IMR-90 (cell line): ENCODE measurements at regions not wholly inside any gene's neighbourhood (a gene's known extent, or its start where the extent isn't known, plus 50 kb on each side); places are given as distances from the start of the nearest gene placed in this dataset.

Source experiments
- ATAC-seq: fragments of 200-7000 bp; cut with Tn5 transposase; 2 replicates; pipeline ENCODE4 v1.9.1; 2020; ENCODE audit warnings: low read depth, mild to moderate bottlenecking, moderate library complexity
- BruUV-seq: library from RNA; stranded (reverse); fragments of 400-500 nt; replicated peaks from 2 replicates; lab custom pipeline; 2021; lab: Mats Ljungman, UMichigan
- CTCF ChIA-PET: fragments of 300-600 bp; formaldehyde crosslinking; extraction: SDS; loops from one replicate; lab custom pipeline; 2021; ENCODE audit warnings: antibody characterized with exemption; lab: Yijun Ruan, JAX
- POLR2A ChIA-PET: fragments of 300-600 bp; sonication (Branson Sonifier 250); formaldehyde crosslinking; loops from one replicate; lab custom pipeline; 2022; ENCODE audit warnings: antibody characterized with exemption; ENCODE audit not compliant: unreplicated experiment; lab: Charles Lee
- DNase-seq: peaks from one replicate; pipeline ENCODE4 v3.0.0; 2013
- H2AFZ ChIP-seq: replicated peaks from 2 replicates; pipeline ENCODE3; 2013; ENCODE audit warnings: low read length, mild to moderate bottlenecking; ENCODE audit not compliant: poor library complexity
- H2AK5ac ChIP-seq: 2 replicates; pipeline ENCODE4 v1.6.1; 2013; ENCODE audit warnings: low read depth, low read length, inconsistent platforms
- H2AK9ac ChIP-seq: replicated peaks from 2 replicates; pipeline ENCODE3; 2013; ENCODE audit warnings: mild to moderate bottlenecking, low read depth, low read length, moderate library complexity; ENCODE audit not compliant: poor library complexity
- H2BK120ac ChIP-seq: 2 replicates; pipeline ENCODE4 v1.6.1; 2013; ENCODE audit warnings: low read depth, low read length, inconsistent platforms
- H2BK15ac ChIP-seq: 3 replicates; pipeline ENCODE4 v1.6.1; 2013; ENCODE audit warnings: low read depth, low read length, inconsistent platforms
- H2BK20ac ChIP-seq: 2 replicates; pipeline ENCODE4 v1.6.1; 2013; ENCODE audit warnings: low read depth, mild to moderate bottlenecking, inconsistent platforms, low read length, moderate library complexity
- H2BK5ac ChIP-seq: 2 replicates; pipeline ENCODE4 v1.6.1; 2013; ENCODE audit warnings: mild to moderate bottlenecking, low read depth, low read length, inconsistent platforms; ENCODE audit not compliant: poor library complexity, severe bottlenecking
- H3K14ac ChIP-seq: replicated peaks from 2 replicates; pipeline ENCODE4 v1.6.1; 2013; ENCODE audit warnings: low read depth, low read length, inconsistent platforms
- H3K18ac ChIP-seq: 2 replicates; pipeline ENCODE4 v1.6.1; 2013; ENCODE audit warnings: low read depth, low read length, control low read depth
- H3K23ac ChIP-seq: 2 replicates; pipeline ENCODE4 v1.6.1; 2013; ENCODE audit warnings: low read depth, low read length, inconsistent platforms
- H3K27ac ChIP-seq: 2 replicates; pipeline ENCODE4 v1.5.1; 2013; ENCODE audit warnings: mild to moderate bottlenecking, control low read depth, low read length; ENCODE audit not compliant: insufficient read depth
- H3K27me3 ChIP-seq: 2 replicates; pipeline ENCODE4 v1.6.1; 2013; ENCODE audit warnings: low read length; ENCODE audit not compliant: control insufficient read depth, insufficient read depth
- H3K36me3 ChIP-seq: 2 replicates; pipeline ENCODE4 v1.6.1; 2013; ENCODE audit warnings: low read length, mixed read lengths; ENCODE audit not compliant: control insufficient read depth, insufficient read depth
- H3K4ac ChIP-seq: 2 replicates; pipeline ENCODE4 v1.6.1; 2013; ENCODE audit warnings: low read depth, low read length, inconsistent platforms
- H3K4me1 ChIP-seq: 2 replicates; pipeline ENCODE4 v1.6.1; 2013; ENCODE audit warnings: low read length, mixed read lengths; ENCODE audit not compliant: control insufficient read depth, insufficient read depth
- H3K4me2 ChIP-seq: 2 replicates; pipeline ENCODE4 v1.6.1; 2013; ENCODE audit warnings: low read depth, mild to moderate bottlenecking, control low read depth, low read length, moderate library complexity
- H3K4me3 ChIP-seq: 2 replicates; pipeline ENCODE4 v1.5.1; 2013; ENCODE audit warnings: low read depth, mild to moderate bottlenecking, control low read depth, low read length, moderate library complexity; ENCODE audit not compliant: insufficient read depth
- H3K56ac ChIP-seq: 2 replicates; pipeline ENCODE4 v1.6.1; 2013; ENCODE audit warnings: low read length, inconsistent platforms; ENCODE audit not compliant: insufficient read depth; ENCODE audit errors: extremely low read depth
- H3K79me1 ChIP-seq, 2 experiments: 2 replicates each; pipeline ENCODE4 v1.6.1; 2013; ENCODE audit warnings: low read length in 2 of 2, inconsistent platforms in 1 of 2, low read depth in 1 of 2
- H3K9ac ChIP-seq: 2 replicates; pipeline ENCODE4 v1.6.1; 2013; ENCODE audit warnings: low read depth, low read length, control low read depth
- H3K9me1 ChIP-seq: 2 replicates; pipeline ENCODE4 v1.6.1; 2013; ENCODE audit warnings: low read length, inconsistent platforms; ENCODE audit not compliant: insufficient read depth
- H3K9me3 ChIP-seq: 2 replicates; pipeline ENCODE4 v1.6.1; 2013; ENCODE audit warnings: low read length; ENCODE audit not compliant: control insufficient read depth, insufficient read depth
- H4K20me1 ChIP-seq: 2 replicates; pipeline ENCODE4 v1.6.1; 2013; ENCODE audit warnings: low read length, inconsistent platforms; ENCODE audit not compliant: insufficient read depth
- H4K5ac ChIP-seq: 2 replicates; pipeline ENCODE4 v1.6.1; 2013; ENCODE audit warnings: mild to moderate bottlenecking, low read depth, low read length, control low read depth
- H4K8ac ChIP-seq, 2 experiments: 2 replicates each; pipeline ENCODE4 v1.6.1; 2013; ENCODE audit warnings: low read depth in 2 of 2, low read length in 2 of 2, control low read depth in 1 of 2, inconsistent platforms in 1 of 2
- H4K91ac ChIP-seq: 2 replicates; pipeline ENCODE4 v1.6.1; 2013; ENCODE audit warnings: low read depth, low read length, inconsistent platforms; ENCODE audit not compliant: insufficient read depth
- BHLHE40 ChIP-seq: fragments of 150-350 bp; IDR thresholded peaks from 2 replicates; pipeline ENCODE4 v1.6.1; 2016; ENCODE audit warnings: mild to moderate bottlenecking, low read depth, low read length
- CEBPB ChIP-seq: IDR thresholded peaks from 2 replicates; pipeline ENCODE4 v1.6.1; 2012; ENCODE audit warnings: low read depth, low read length, improper control_type of control experiment
- CHD1 ChIP-seq: IDR thresholded peaks from 2 replicates; pipeline ENCODE4 v1.6.1; 2012; ENCODE audit warnings: low read depth, low read length, improper control_type of control experiment
- FOS ChIP-seq: fragments of 150-350 bp; IDR thresholded peaks from 2 replicates; pipeline ENCODE4 v1.6.1; 2016; ENCODE audit warnings: low read depth, low read length
- MAFK ChIP-seq: IDR thresholded peaks from 2 replicates; pipeline ENCODE4 v1.6.1; 2012; ENCODE audit warnings: low read depth, low read length, improper control_type of control experiment
- MAZ ChIP-seq: IDR thresholded peaks from 2 replicates; pipeline ENCODE4 v1.6.1; 2012; ENCODE audit warnings: low read depth, mild to moderate bottlenecking, low read length, improper control_type of control experiment, moderate library complexity, borderline replicate concordance
- MXI1 ChIP-seq: IDR thresholded peaks from 2 replicates; pipeline ENCODE4 v1.6.1; 2012; ENCODE audit warnings: low read depth, mild to moderate bottlenecking, low read length, moderate library complexity, borderline replicate concordance
- NFE2L2 ChIP-seq: fragments of 150-350 bp; IDR thresholded peaks from 2 replicates; pipeline ENCODE4 v1.6.1; 2016; ENCODE audit warnings: low read depth, mild to moderate bottlenecking, low read length
- POLR2A ChIP-seq: IDR thresholded peaks from 2 replicates; pipeline ENCODE4 v1.6.1; 2012; ENCODE audit warnings: mild to moderate bottlenecking, low read depth, low read length
- RAD21 ChIP-seq: IDR thresholded peaks from 2 replicates; pipeline ENCODE4 v1.6.1; 2012; ENCODE audit warnings: low read length, improper control_type of control experiment
- RCOR1 ChIP-seq: IDR thresholded peaks from 2 replicates; pipeline ENCODE4 v1.6.1; 2012; ENCODE audit warnings: mild to moderate bottlenecking, low read length, improper control_type of control experiment; ENCODE audit not compliant: insufficient replicate concordance
- RFX5 ChIP-seq: IDR thresholded peaks from 2 replicates; pipeline ENCODE4 v1.8.0; 2012; ENCODE audit warnings: low read depth, mild to moderate bottlenecking, low read length, moderate library complexity
- SMC3 ChIP-seq: fragments of 150-350 bp; IDR thresholded peaks from 2 replicates; pipeline ENCODE4 v1.6.1; 2016; ENCODE audit warnings: low read depth, mild to moderate bottlenecking, antibody characterized with exemption, low read length, moderate library complexity
- WGBS, 2 experiments: methylation state at CpG; one replicate each; pipeline versions ENCODE4 v1.1.5 to v1.1.7; 2013; ENCODE audit warnings: missing lambda C conversion rate in 2 of 2; ENCODE audit not compliant: insufficient read length in 1 of 2; ENCODE audit errors: extremely low coverage in 2 of 2; 5-methylcytosine and 5-hydroxymethylcytosine counted together
- dilution Hi-C: fragments of 300-500 bp; cut with HindIII; formaldehyde crosslinking; loops from one replicate; pipeline ENCODE4 v1.14.3; 2018; ENCODE audit warnings: low sequenced_read_pairs; ENCODE audit not compliant: unreplicated experiment
- in situ Hi-C: fragments of 300-500 bp; cut with MboI; formaldehyde crosslinking; loops from 3 replicates; pipeline ENCODE4 v1.14.3; 2019; ENCODE audit warnings: low sequenced_read_pairs, inconsistent platforms, mixed read lengths
- intact Hi-C: fragments of 100-400 bp; cut with micrococcal nuclease; formaldehyde crosslinking; loops from 2 replicates; pipeline ENCODE4 v1.10.0; 2022
- TF ChIP-seq, protein P1 (sequence below): fragments of 150-350 bp; IDR thresholded peaks from 2 replicates; pipeline ENCODE4 v1.6.1; 2016; ENCODE audit warnings: low read depth, mild to moderate bottlenecking, low read length, moderate library complexity, borderline replicate concordance
- TF ChIP-seq, protein P2 (sequence below): fragments of 150-350 bp; IDR thresholded peaks from 2 replicates; pipeline ENCODE4 v1.6.1; 2017; ENCODE audit warnings: mild to moderate bottlenecking, antibody characterized with exemption, low read length, low read depth

GRCh38 chr10:128764190-128764589 is 638.0 kb upstream of the MKI67 start:
- no peak overlapping the region for H2BK120ac ChIP-seq
- H3K14ac ChIP-seq: no peak overlapping the region
- no peak overlapping the region for H3K4ac ChIP-seq
- intact Hi-C loops (no loop called here), in situ Hi-C loops (no loop called here), dilution Hi-C loops (no loop called here)
- no TSS peak for BruUV-seq
- no peak overlapping the region for H2BK20ac ChIP-seq
- no peak overlapping the region for H2BK15ac ChIP-seq
- no peak overlapping the region for H3K4me2 ChIP-seq
- ChIA-PET POLR2A (no interaction called here), CTCF (no interaction called here)
- no peak overlapping the region for H3K18ac ChIP-seq
- no peaks in the 10 kb centered on the region for H3K79me1 ChIP-seq
- H4K5ac ChIP-seq: no peak overlapping the region
- no peaks in the 10 kb centered on the region for H3K36me3 ChIP-seq
- H2AK5ac ChIP-seq: no peak overlapping the region
- H4K8ac ChIP-seq: no peak overlapping the region
- H3K27me3 ChIP-seq: no peaks in the 10 kb centered on the region
- peaks cover 38% of the 10 kb centered on the region for H3K9me3 ChIP-seq
- no peaks in the 10 kb centered on the region for H4K20me1 ChIP-seq
- 40% methylated on average over 4 of the region's 11 CpGs; no CpG with 5 or more reads in 1 of the 2 experiments for WGBS, 2 experiments
- no peak overlapping the region for H3K4me3 ChIP-seq
- H3K27ac ChIP-seq: no peak overlapping the region
- H4K91ac ChIP-seq: no peak overlapping the region
- H3K23ac ChIP-seq: no peak overlapping the region
- DNase-seq (no peak), ATAC-seq (no peak)
- no peak overlapping the region for H3K9ac ChIP-seq
- H3K9me1 ChIP-seq: no peaks in the 10 kb centered on the region
- TF ChIP-seq MXI1 (no peak), RAD21 (no peak), RCOR1 (no peak), BHLHE40 (no peak), MAFK (no peak), NFE2L2 (no peak), FOS (no peak), CHD1 (no peak), MAZ (no peak), SMC3 (no peak), RFX5 (no peak), POLR2A (no peak), CEBPB (no peak)
- TF ChIP-seq, protein P1, sequence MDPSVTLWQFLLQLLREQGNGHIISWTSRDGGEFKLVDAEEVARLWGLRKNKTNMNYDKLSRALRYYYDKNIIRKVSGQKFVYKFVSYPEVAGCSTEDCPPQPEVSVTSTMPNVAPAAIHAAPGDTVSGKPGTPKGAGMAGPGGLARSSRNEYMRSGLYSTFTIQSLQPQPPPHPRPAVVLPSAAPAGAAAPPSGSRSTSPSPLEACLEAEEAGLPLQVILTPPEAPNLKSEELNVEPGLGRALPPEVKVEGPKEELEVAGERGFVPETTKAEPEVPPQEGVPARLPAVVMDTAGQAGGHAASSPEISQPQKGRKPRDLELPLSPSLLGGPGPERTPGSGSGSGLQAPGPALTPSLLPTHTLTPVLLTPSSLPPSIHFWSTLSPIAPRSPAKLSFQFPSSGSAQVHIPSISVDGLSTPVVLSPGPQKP: no peak
- TF ChIP-seq, protein P2, sequence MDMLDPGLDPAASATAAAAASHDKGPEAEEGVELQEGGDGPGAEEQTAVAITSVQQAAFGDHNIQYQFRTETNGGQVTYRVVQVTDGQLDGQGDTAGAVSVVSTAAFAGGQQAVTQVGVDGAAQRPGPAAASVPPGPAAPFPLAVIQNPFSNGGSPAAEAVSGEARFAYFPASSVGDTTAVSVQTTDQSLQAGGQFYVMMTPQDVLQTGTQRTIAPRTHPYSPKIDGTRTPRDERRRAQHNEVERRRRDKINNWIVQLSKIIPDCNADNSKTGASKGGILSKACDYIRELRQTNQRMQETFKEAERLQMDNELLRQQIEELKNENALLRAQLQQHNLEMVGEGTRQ: no peak
- H2BK5ac ChIP-seq: no peak overlapping the region
- H2AK9ac ChIP-seq: no peak overlapping the region
- H3K4me1 ChIP-seq: no peaks in the 10 kb centered on the region
- H3K56ac ChIP-seq: no peak overlapping the region
- H2AFZ ChIP-seq: no peak overlapping the region
